HCEC 1CT (cell line): ENCODE measurements at regions not wholly inside any gene's neighbourhood (a gene's known extent, or its start where the extent isn't known, plus 50 kb on each side); places are given as distances from the start of the nearest gene placed in this dataset.

Experiments
- DNase-seq: peaks from one replicate; pipeline ENCODE4 v3.0.0-alpha.2; 2017

GRCh38 chr1:221439008-221439746, 302.7 kb downstream of the DUSP10 start:
- peak; percentile 94 for DNase-seq

DNA sequence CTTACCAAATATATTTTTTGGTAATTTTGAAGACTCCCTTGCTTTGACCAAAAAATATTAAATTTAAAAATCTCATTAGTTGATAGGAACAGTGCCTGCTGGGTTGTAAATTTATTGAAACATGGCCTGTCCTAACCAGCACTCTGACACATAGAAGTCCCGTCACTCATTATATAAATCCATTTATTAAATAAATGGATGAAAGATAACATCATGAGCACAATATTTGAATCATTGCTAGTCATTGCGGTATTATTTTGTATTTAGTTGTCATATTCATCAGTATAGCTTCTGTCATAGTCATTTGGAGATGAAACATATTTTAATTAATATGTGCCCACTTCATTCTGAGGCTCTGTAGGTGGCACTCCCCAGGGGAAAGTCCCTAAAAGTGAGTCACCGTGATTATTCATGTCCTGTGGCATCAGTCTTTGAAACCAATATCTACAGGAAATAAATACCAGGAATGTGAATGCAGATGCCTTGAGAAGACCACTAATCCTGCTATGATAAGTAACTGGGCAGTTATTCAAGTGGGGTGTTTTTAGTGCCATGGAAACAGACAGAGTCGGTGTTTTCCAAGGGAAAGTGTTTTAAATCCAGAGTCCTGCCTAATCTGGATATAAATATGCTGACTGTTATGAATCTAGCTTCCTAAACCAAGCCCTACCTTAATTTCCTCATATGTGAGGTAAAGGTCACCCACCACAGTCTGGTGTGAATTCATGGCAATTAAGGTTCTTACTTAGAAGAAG, 302.0 kb downstream of the DUSP10 start:
- DNase-seq, result peak; percentile 97

- peak; percentile 15 for DNase-seq
Measured at GRCh38 chr1:221440658-221441057, 301.2 kb downstream of the DUSP10 start.

DNA sequence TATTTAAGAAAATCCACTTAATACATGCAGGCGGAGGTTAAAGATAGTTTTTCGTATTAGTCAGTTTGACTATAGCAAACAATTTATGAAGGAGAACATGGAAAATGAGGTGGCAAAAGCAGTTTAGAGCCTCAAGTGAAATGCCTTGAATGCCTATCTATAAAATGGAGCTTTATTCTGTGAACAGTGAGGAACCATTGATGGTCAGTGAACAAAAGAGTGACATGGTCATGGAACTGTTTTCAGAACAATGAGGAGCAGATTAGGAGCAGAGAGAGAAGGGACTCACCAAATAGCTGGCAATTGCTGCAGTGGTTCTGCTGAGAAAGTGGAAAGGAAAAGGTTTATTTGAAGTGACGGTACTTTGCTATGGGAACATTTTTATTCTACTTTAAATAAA, 299.8 kb downstream of the DUSP10 start:
- DNase-seq, result no peak

DNA sequence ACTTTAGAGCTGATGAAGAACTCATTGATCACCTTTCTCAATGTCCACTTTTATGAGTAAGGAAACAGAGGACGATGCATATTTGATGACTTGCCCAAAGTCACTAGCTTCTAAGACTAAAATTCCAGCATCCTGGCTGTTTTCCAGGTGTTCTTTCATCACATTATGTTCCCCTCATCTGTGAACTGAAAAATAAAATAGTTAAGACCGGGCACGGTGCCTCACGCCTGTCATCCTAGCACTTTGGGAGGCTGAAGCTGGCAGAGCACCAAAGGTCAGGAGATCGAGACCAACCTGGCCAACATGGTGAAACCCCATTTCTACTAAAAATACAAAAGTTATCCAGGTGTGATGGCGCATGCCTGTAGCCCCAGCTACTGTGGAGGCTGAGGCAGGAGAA, 297.5 kb downstream of the DUSP10 start:
- DNase-seq, result no peak

GRCh38 chr1:221448585-221449175, 293.2 kb downstream of the DUSP10 start:
- DNase-seq, result no peak

DNA sequence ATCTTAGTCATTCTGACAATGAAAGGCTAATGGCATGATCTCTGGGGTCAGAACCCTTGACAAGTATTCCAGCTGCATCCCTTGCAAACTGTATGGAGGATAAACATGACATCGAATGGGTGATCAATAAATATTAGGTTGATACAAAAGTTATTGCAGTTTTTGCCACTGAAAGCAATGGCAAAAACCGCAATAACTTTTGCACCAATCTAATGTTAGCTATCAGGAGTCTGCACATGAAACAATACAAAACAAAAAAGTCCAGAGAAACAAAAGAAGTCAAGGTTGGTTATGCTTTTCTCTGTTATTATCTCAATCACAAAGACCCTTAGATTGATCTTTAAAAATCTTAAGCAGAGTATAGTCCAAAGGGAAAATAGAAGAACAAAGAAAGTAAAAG, 292.7 kb downstream of the DUSP10 start:
- DNase-seq, result no peak

DNA sequence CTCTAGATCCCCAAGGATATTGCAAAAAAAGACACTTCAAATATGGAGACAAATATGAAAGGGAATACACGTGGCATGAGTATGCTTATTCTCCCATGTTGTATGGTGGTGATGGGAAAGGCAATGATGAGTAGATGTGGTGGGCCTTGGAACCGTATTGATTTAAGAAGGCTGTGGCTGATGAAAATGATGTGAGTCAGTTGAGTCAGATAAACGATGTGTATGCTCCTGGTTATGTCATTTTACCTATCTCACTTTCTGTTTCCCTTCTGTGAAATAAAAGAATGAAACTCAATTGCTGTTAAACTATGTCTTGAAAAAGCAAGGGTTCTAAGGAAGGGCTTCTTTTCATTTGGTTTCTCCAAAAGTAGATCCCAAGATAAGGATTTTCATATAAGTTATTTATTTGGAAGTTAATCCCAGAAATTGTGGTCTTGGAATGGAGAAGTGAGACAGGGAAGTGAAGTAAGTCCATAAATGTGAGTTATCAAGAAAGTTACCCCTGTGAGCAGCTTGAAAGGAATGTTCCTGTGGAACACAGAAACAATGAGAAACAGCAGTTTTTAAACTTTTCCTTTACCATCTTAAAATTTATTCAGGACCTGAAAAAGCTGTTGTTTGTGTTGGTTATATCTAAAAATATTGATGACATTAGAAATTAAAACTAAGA, 292.0 kb downstream of the DUSP10 start:
- peak; percentile 46 for DNase-seq

DNA sequence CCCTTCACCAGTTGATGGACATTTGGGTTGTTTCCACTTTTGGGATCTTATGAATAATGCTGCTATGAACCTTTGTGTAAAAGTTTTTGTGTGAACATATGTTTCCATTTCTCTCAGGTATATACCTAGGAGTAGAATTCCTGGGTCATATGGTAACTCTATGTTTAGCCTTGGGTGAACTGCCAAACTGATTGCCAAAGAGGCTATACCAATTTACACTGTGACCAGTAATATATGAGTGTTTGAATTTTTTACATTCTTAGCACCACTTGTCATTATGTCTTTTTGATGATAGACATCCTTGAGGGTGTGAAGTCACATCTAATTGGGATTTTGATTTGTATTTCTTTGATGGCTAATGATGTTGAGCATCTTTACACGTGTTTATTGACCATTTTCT, 290.1 kb downstream of the DUSP10 start:
- DNase-seq, result no peak

GRCh38 chr1:221454096-221454495, 287.8 kb downstream of the DUSP10 start:
- DNase-seq, result no peak

GRCh38 chr1:221456918-221457317, 285.0 kb downstream of the DUSP10 start:
- no peak for DNase-seq

- DNase-seq, result no peak
Measured at GRCh38 chr1:221457685-221458446, 284.0 kb downstream of the DUSP10 start.

DNA sequence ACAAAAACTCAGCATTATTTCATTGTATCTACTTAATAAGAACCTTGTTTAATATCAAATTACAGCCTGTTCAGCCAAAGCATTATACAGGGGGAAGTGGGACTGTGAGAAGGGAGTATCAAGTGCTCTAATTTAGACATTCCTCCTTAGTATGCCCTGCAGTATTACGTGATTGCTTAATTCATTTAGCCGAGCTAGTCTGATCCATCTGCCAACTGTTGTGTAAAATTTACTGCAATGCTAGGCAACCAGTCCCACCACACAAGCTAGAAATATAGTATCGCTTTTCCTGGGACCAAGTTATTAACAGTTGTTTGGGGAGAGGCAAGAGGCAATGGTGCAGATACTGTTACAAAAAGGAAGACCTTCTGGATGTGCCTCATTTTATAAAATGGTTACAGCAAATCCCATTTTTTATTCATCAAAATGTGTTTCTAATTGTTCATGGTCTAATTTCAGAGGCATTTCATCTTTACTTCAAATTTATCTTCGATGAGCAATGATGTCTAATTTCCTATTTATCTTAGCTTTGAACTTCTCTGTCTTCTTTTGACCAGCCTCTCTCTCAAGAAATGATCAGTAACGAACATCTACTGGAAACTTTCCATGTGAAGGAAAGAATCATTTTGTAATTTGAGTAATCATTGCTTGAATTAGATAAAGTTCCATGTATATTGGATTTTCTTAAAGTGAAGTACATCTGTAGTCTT, 283.3 kb downstream of the DUSP10 start:
- peak; percentile 60 for DNase-seq

- no peak for DNase-seq
Measured at GRCh38 chr1:221459558-221459957, 282.3 kb downstream of the DUSP10 start.

DNA sequence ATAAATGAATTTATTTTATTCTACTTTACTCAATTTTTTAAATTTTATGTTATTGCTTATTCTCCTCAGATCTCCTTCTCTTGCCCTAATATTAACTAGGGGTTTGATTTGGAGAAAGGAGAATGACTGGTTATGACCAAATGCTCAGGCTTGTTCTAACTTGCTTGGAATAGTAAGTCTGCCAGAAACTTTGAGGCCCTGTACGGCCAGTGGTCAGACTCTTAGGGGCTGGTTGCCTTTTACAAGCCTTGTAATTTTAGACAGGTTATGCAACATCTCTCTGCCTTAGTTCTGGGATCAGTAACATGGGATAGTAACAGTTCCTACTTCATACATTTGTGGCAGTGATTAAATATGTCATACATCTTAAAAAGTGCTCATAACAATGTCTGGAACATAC, 279.5 kb downstream of the DUSP10 start:
- DNase-seq, result no peak

GRCh38 chr1:221468546-221468945, 273.3 kb downstream of the DUSP10 start:
- no peak for DNase-seq

DNA sequence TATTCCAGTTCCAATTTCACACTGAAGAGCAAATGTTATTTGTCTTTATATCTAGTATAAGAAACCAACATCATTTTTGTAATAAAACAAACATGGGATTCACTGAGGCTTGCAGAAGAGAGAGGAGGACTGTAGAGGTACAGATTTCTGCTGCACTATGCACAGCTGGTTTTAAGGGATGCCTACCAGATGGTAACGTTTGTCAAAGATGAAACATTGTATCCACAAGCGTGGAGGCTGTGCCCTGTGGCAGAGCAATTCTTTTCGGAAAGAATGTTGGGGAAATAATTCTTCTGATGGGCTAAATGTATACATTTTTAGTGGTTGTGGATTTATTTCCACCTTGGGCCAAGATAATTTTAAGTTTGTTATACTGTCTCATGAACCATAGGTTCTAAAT, 272.4 kb downstream of the DUSP10 start:
- DNase-seq, result no peak

- DNase-seq, result no peak
Measured at GRCh38 chr1:221470000-221470698, 271.7 kb downstream of the DUSP10 start.

DNA sequence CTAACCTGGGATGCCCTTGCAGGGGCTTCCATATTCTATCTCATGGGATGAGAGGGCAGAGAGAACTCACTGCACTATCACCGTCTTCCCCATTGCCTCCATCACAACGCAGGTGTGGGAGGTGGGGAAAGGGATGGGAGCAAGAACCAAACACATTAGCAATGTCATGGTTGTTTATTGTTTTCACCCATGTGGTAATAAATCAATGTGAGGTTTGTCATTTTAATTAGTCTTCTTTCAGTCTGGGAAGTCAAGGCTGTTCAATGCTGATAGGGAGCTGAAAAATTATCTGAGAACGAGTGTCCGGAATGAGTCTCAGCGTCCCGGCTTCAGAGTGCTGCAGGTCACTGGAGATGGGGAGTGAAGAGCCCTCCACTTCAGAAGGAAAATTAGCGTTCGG, 268.5 kb downstream of the DUSP10 start:
- no peak for DNase-seq

DNA sequence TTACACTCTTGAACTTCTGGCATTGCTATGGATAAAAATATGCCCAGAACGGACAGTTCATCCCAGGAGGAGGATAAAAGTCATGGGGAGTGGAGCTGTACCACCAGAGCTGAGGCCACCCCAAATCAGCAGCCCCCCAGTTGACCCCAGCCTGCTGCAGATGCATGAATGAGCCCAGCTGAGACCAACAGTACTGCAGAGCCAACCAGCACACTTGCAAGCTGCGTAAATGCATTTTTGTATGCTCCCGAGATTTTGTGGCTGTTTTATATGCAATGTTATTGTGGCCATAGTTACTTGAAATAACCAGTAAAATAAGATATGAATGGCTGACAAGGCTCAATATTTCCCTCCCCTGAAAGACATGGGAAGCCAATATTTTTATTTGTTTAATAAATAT, 264.6 kb downstream of the DUSP10 start:
- no peak for DNase-seq
